ENCODE measurements at regions not wholly inside any gene's neighbourhood (a gene's known extent, or its start where the extent isn't known, plus 50 kb on each side); places are given as distances from the start of the nearest gene placed in this dataset.
"Not testable (repeated sequence)": the region's sequence is repeated elsewhere in the genome, so short reads cannot be mapped to it uniquely, and the experiment has no call there.

DNA sequence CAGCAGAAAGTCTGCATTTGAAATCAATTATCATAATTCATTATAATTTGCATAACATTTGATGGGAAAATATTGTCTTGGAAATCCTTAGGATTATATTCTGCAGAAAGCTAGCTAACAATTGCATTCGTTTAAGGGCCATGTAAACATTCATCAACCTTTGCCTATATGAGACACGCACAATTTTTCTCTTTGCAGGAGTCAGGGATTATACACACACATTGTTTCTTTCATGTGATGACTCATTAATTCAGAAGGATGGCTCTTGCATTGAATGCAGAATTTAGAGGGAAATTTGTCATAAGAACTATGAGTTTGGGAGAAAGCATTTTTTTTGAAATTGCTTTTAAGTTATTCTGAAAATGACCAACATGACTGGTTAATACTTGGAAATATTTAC, 844.7 kb downstream of the DIPK2A start:
- TF ChIP-seq CTCF (IDR thresholded peaks at IDR 0.05; ENCODE audit: insufficient read depth, low read length, missing control alignments): no peak
- no peak for DNase-seq (ENCODE audit: low read depth, low spot score)
- H3K4me3 ChIP-seq (ENCODE audit: low read depth, low read length): no peak overlapping the region
- CTCF ChIA-PET: no interaction called here
- POLR2A ChIA-PET: no interaction called here

DNA sequence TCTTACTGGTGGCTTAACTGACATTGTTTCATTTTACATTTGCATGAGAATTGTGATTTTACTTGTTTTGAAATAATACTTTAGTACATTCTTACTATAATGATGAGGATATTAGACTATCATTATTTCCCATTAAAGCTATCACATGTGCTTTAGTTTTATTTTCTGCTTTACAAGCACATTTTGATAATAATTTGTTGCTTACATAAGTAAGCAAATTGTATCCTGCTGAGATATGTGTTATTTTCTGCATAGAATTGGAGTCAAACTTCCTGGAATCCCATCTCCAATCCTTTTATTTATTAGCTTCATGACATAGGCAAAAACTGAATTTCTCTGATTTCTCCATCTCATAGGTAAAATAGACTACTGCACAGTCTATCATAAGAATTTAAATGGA, 847.4 kb downstream of the DIPK2A start:
- ChIA-PET POLR2A (no interaction called here), CTCF (no interaction called here)
- DNase-seq (ENCODE audit: low read depth, low spot score): no peak
- H3K4me3 ChIP-seq (ENCODE audit: low read depth, low read length): no peak overlapping the region
- no peak for TF ChIP-seq CTCF (IDR thresholded peaks at IDR 0.05; ENCODE audit: insufficient read depth, low read length, missing control alignments)

GRCh38 chr3:144820232-144820631, 848.6 kb downstream of the DIPK2A start:
- CTCF ChIA-PET; H3K4me3 ChIP-seq (ENCODE audit: low read depth, low read length); DNase-seq (ENCODE audit: low read depth, low spot score); POLR2A ChIA-PET: not testable (repeated sequence)

DNA sequence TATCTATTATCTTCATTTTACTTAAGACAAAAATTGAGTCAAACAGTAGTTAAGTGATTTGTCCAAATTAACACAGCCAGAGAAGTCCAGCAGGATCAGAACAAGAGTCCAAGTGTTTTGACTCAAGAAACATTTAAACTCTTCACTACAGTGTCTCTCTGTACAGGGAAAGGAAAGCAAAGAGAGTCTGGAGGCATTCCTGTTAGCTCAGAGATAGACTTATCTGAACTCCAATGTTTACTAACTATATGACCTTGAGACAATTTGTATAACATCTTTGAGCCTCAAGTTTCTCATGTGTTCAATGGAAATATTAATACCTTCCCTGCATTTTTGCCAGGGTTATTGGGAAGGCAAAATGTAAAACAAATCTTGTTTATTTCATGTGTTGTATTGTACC, 849.1 kb downstream of the DIPK2A start:
- CTCF ChIA-PET: no interaction called here
- POLR2A ChIA-PET: no interaction called here
- H3K4me3 ChIP-seq (ENCODE audit: low read depth, low read length): no peak overlapping the region
- TF ChIP-seq CTCF (IDR thresholded peaks at IDR 0.05; ENCODE audit: insufficient read depth, low read length, missing control alignments): no peak
- DNase-seq (ENCODE audit: low read depth, low spot score): no peak

DNA sequence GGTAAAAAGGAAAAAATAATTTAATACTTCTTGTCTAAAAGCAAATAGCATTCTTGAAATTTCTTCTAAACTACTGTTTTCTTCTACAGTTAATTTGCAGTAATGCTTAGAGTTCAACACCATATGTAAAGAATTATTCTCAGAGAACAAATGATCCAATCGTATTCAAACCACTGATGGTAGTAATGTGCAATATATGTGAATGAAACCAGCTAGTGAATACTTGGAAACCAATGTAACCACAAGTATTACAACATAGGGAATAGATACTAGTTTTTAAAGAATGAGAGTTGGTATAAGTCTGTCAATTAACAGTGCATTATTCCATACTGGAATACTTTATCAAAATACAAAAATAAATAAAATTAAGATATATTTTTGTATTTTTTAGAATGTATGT, 850.0 kb downstream of the DIPK2A start:
- TF ChIP-seq CTCF (IDR thresholded peaks at IDR 0.05; ENCODE audit: insufficient read depth, low read length, missing control alignments): no peak

DNA sequence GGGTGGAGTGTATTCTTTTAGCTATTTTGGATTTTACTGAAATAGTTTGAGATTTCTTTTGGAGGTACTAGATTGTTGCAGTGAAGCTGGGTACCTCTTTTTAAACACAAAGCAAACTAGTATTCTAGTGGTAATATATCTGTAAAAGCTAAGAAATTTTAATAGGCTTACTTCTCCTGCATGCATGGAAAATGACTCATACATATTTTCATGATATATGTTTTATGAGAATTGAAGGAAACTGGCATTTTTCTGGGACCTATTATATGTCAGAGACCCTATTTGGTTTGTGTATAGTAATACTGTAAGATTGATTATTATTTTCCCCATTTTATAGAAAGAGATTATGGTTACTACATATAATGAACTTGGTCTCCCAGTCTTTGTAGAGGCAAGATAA, 851.0 kb downstream of the DIPK2A start:
- no peak overlapping the region for H3K4me3 ChIP-seq (ENCODE audit: low read depth, low read length)
- CTCF ChIA-PET: no interaction called here
- no peak for DNase-seq (ENCODE audit: low read depth, low spot score)
- POLR2A ChIA-PET: no interaction called here
- TF ChIP-seq CTCF (IDR thresholded peaks at IDR 0.05; ENCODE audit: insufficient read depth, low read length, missing control alignments): no peak

More for the DNA sequence above, 850.0 kb downstream of the DIPK2A start:
- no peak for DNase-seq (ENCODE audit: low read depth, low spot score)
- POLR2A ChIA-PET: no interaction called here
- CTCF ChIA-PET: no interaction called here
- no peak overlapping the region for H3K4me3 ChIP-seq (ENCODE audit: low read depth, low read length)

DNA sequence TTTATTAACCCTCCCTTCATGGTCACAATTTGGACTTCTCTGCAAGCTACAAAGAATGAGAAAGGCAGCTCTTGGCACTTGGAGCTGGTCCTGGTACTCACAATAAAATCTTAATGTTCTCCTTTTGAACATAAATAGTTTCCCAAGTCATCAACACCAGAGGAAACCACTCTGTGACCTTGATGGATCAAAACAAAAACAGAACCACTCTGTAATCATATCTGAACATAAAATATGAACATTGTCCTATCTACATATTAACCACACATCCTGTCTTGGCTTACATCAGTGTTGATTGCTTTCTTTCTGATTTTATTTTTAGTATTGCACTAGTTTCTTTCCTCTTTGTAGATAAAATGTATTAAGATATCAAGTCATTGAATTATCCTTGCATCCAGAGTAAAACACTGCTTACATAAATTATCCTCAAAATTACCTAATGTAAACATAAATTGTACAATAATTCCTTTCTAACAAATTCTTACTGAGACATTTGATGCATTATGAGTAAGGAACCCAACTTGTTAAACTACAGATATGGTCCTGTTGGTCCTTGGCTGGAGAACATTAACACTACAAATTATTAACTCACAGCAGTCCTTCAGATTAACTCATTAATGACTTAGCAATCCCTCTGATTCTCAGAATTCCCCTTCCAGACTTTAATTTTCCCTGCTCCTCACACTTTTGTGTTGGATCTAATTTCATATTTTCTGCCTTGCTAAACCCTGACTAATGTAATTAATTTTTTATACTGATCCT, 860.5 kb downstream of the DIPK2A start:
- ChIA-PET CTCF (no interaction called here), POLR2A (no interaction called here)
- no peak overlapping the region for H3K4me3 ChIP-seq (ENCODE audit: low read depth, low read length)
- DNase-seq (ENCODE audit: low read depth, low spot score): no peak
- no peak for TF ChIP-seq CTCF (IDR thresholded peaks at IDR 0.05; ENCODE audit: insufficient read depth, low read length, missing control alignments)

All from AG04449 (cell line).